Parathyroid adenoma (tissue), 2 donors: ENCODE measurements at regions not wholly inside any gene's neighbourhood (a gene's known extent, or its start where the extent isn't known, plus 50 kb on each side); places are given as distances from the start of the nearest gene placed in this dataset.

Experiments used
- H2AFZ ChIP-seq: fragments of 300-600 bp; sonication (generic); one replicate; pipeline ENCODE4 v1.7.0; 2017; ENCODE audit warnings: antibody characterized with exemption, mild to moderate bottlenecking
- H3K27ac ChIP-seq: fragments of 300-600 bp; sonication (generic); one replicate; pipeline ENCODE4 v1.7.0; 2017
- H3K27me3 ChIP-seq: fragments of 300-600 bp; sonication (generic); one replicate; pipeline ENCODE4 v1.7.0; 2017; ENCODE audit warnings: low read length; ENCODE audit not compliant: control insufficient read depth, insufficient read depth
- H3K36me3 ChIP-seq: fragments of 300-600 bp; sonication (generic); one replicate; pipeline ENCODE4 v1.7.0; 2017; ENCODE audit warnings: low read length; ENCODE audit not compliant: control insufficient read depth, insufficient read depth
- H3K4me1 ChIP-seq: fragments of 300-600 bp; sonication (generic); one replicate; pipeline ENCODE4 v1.7.0; 2017; ENCODE audit warnings: control low read depth
- H3K4me2 ChIP-seq: fragments of 300-600 bp; sonication (generic); one replicate; pipeline ENCODE4 v1.7.0; 2017; ENCODE audit warnings: low read length
- H3K4me3 ChIP-seq: fragments of 300-600 bp; sonication (generic); one replicate; pipeline ENCODE4 v1.7.0; 2017; ENCODE audit warnings: low read depth, low read length
- H3K79me2 ChIP-seq: fragments of 300-600 bp; sonication (generic); one replicate; pipeline ENCODE4 v1.7.0; 2017; ENCODE audit warnings: control low read depth
- H3K9ac ChIP-seq: fragments of 300-600 bp; sonication (generic); one replicate; pipeline ENCODE4 v1.7.0; 2017; ENCODE audit warnings: mild to moderate bottlenecking
- H3K9me3 ChIP-seq: fragments of 300-600 bp; sonication (generic); one replicate; pipeline ENCODE4 v1.7.0; 2017; ENCODE audit warnings: low read length; ENCODE audit not compliant: control insufficient read depth
- TF ChIP-seq, protein P1 (sequence below): fragments of 300-600 bp; sonication (generic); IDR thresholded peaks from one replicate; pipeline ENCODE4 v1.7.0; 2017; ENCODE audit warnings: antibody characterized with exemption, mild to moderate bottlenecking
- donor health status: primary hyperparathyroidism.

DNA sequence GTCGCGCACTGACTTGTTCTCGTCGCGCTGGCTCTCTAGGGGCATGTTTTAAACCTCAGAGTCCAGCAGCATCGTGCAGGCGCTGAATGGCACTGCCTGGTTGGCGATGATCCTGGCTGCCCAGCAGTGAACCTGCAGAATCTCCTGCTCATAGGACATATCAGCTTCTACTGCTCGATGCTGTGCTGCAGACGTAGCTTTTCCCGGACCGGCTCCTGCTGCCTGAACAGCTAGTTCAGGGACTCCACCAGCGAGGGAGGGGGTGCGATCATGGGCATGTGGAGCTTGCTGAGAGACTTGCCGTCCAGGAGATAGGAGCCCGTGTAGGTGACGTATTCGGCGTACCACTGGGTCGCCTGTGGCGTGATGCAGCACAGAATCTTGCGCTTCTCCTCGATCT is 890.0 kb upstream of the LRRTM1 start:
- Histone ChIP-seq H3K4me1 (no peaks in the 10 kb centered on the region), H3K79me2 (no peaks in the 10 kb centered on the region), H3K27ac (no peak overlapping the region), H3K9me3 (no peaks in the 10 kb centered on the region), H3K27me3 (no peaks in the 10 kb centered on the region), H3K9ac (no peak overlapping the region), H2AFZ (no peak overlapping the region), H3K4me3 (no peak overlapping the region), H3K36me3 (no peaks in the 10 kb centered on the region), H3K4me2 (no peak overlapping the region)
- TF ChIP-seq, protein P1, sequence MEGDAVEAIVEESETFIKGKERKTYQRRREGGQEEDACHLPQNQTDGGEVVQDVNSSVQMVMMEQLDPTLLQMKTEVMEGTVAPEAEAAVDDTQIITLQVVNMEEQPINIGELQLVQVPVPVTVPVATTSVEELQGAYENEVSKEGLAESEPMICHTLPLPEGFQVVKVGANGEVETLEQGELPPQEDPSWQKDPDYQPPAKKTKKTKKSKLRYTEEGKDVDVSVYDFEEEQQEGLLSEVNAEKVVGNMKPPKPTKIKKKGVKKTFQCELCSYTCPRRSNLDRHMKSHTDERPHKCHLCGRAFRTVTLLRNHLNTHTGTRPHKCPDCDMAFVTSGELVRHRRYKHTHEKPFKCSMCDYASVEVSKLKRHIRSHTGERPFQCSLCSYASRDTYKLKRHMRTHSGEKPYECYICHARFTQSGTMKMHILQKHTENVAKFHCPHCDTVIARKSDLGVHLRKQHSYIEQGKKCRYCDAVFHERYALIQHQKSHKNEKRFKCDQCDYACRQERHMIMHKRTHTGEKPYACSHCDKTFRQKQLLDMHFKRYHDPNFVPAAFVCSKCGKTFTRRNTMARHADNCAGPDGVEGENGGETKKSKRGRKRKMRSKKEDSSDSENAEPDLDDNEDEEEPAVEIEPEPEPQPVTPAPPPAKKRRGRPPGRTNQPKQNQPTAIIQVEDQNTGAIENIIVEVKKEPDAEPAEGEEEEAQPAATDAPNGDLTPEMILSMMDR = no peak

DNA sequence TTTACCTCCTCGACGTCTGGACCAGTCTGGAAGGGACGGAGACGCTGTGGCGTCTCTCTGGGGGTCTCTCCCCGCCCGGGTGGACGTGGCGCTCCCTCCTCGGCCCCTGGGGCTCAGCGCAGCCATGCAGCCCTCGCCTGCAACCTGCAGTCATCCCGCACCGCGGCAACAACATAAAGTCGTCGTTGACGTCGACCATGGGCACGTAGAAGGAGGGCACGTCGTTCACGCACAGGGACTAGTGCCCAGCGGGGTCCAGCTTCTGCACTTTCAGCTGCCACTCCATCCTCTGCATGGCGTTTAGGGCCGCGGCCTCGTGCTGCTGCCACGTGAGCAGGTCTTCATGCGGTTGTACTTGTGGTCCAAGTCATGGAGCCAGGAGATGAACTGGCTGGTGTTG is 889.6 kb upstream of the LRRTM1 start:
- TF ChIP-seq, protein P1 = no peak
- Histone ChIP-seq H3K79me2 (no peaks in the 10 kb centered on the region), H3K36me3 (no peaks in the 10 kb centered on the region), H3K4me2 (no peak overlapping the region), H3K4me1 (no peaks in the 10 kb centered on the region), H2AFZ (no peak overlapping the region), H3K9ac (no peak overlapping the region), H3K27me3 (no peaks in the 10 kb centered on the region), H3K4me3 (no peak overlapping the region), H3K27ac (no peak overlapping the region), H3K9me3 (no peaks in the 10 kb centered on the region)

DNA sequence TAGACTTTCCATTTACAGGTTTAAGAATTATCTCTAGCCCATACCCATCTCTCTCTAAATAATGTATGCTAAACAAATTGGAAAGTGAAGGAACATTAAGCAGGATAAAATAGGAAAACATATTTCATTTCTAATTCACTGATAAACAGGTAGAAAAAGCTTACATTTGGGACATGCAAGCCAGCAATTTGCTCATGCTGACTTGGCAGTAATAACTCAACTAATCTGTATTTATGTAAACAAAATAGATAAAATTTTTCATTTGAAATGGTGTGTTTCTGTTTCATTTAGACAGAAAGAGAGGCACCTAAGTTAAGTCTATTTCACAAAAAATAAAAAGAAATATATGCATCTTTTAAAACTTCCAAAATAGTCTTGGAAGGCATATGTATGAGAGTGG is 877.3 kb upstream of the LRRTM1 start:
- Histone ChIP-seq H2AFZ (no peak overlapping the region), H3K9ac (no peak overlapping the region), H3K4me1 (no peaks in the 10 kb centered on the region), H3K4me3 (no peak overlapping the region), H3K4me2 (no peak overlapping the region), H3K27me3 (no peaks in the 10 kb centered on the region), H3K36me3 (no peaks in the 10 kb centered on the region), H3K9me3 (no peaks in the 10 kb centered on the region), H3K79me2 (no peaks in the 10 kb centered on the region), H3K27ac (no peak overlapping the region)
- TF ChIP-seq, protein P1 = no peak

DNA sequence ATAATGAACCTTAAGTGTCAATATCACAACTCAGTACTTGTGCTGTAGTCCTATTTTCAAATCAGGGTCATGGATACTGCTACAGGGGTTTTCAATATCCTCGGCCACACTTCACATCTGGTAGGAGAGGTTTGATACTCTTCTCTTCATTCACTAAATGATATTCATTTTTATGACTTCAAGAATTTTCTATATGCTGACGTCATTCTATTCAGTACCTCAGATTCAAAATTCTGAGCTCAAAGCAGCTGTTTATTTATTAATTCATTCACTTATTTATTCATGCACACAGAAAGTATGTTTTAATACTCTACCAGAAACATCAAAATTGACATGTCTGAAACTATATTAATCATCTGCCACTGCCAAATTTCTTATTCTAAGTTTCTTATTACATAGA is 866.9 kb upstream of the LRRTM1 start:
- TF ChIP-seq, protein P1 = no peak
- Histone ChIP-seq H2AFZ (no peak overlapping the region), H3K36me3 (no peaks in the 10 kb centered on the region), H3K4me1 (no peaks in the 10 kb centered on the region), H3K4me2 (no peak overlapping the region), H3K9me3 (no peaks in the 10 kb centered on the region), H3K4me3 (no peak overlapping the region), H3K27ac (no peak overlapping the region), H3K79me2 (no peaks in the 10 kb centered on the region), H3K27me3 (no peaks in the 10 kb centered on the region), H3K9ac (no peak overlapping the region)

DNA sequence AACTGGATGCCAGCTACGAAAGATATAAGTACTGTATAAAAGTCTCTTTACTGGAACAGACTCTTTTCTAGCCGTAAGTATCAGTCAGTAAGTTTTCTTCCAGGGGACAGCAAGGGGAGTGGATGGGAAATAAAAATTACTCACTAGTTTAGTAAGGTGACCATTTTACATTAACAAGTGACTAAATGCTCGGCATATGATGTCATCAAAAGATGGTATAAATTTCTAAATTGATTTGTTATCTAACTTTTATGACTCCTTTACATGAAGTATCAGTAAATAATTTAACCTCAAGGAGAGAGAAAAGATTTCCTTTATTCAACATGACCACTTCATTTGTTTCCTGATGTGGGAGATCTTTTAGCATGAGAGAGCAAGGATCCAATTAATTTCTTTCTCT is 859.0 kb upstream of the LRRTM1 start:
- Histone ChIP-seq H3K27ac (no peak overlapping the region), H3K4me1 (no peaks in the 10 kb centered on the region), H3K79me2 (no peaks in the 10 kb centered on the region), H3K36me3 (no peaks in the 10 kb centered on the region), H2AFZ (no peak overlapping the region), H3K4me3 (no peak overlapping the region), H3K27me3 (no peaks in the 10 kb centered on the region), H3K9me3 (no peaks in the 10 kb centered on the region), H3K9ac (no peak overlapping the region), H3K4me2 (no peak overlapping the region)
- TF ChIP-seq, protein P1 = no peak
